GM12873 (cell line): ENCODE measurements at regions not wholly inside any gene's neighbourhood (a gene's known extent, or its start where the extent isn't known, plus 50 kb on each side); places are given as distances from the start of the nearest gene placed in this dataset.

ENCODE experiments used
- CTCF ChIP-seq: IDR thresholded peaks from 2 replicates; pipeline ENCODE4 v1.5.1; 2012; ENCODE audit warnings: low read depth, mild to moderate bottlenecking, moderate library complexity, low read length, control low read depth; ENCODE audit not compliant: insufficient read depth; ENCODE audit errors: missing control alignments

- TF ChIP-seq CTCF, result no peak
Measured at GRCh38 chr2:103233691-103234090, 471.9 kb downstream of the TMEM182 start.

GRCh38 chr2:103235283-103235682 is 473.5 kb downstream of the TMEM182 start:
- no peak for TF ChIP-seq CTCF

- no peak for TF ChIP-seq CTCF
Measured at GRCh38 chr2:103249462-103249861, 487.6 kb downstream of the TMEM182 start.

GRCh38 chr2:103252781-103253180 is 490.9 kb downstream of the TMEM182 start:
- no peak for TF ChIP-seq CTCF

GRCh38 chr2:103254611-103255010 is 492.8 kb downstream of the TMEM182 start:
- TF ChIP-seq CTCF, result no peak

GRCh38 chr2:103264058-103264768 is 502.4 kb downstream of the TMEM182 start:
- TF ChIP-seq CTCF, result no peak

GRCh38 chr2:103265521-103265920 is 503.7 kb downstream of the TMEM182 start:
- TF ChIP-seq CTCF, result no peak
